Loucy (cell line): ENCODE measurements at regions not wholly inside any gene's neighbourhood (a gene's known extent, or its start where the extent isn't known, plus 50 kb on each side); places are given as distances from the start of the nearest gene placed in this dataset.

Experiments
- H2AFZ ChIP-seq: fragments of 200-600 bp; sonication (generic); 2 replicates; pipeline ENCODE4 v1.6.0; 2016; ENCODE audit warnings: antibody characterized with exemption, mild to moderate bottlenecking, low read length, moderate library complexity
- H3F3A ChIP-seq: fragments of 200-600 bp; 2 replicates; pipeline ENCODE4 v1.6.0; 2016; ENCODE audit warnings: antibody characterized with exemption, low read depth, mild to moderate bottlenecking
- H3K27me3 ChIP-seq: fragments of 200-600 bp; sonication (generic); 2 replicates; pipeline ENCODE4 v1.6.1; 2014; ENCODE audit warnings: low read length, mild to moderate bottlenecking; ENCODE audit not compliant: insufficient read depth, poor library complexity, severe bottlenecking
- H3K36me3 ChIP-seq: fragments of 200-600 bp; sonication (generic); 2 replicates; pipeline ENCODE4 v1.6.1; 2016; ENCODE audit warnings: low read length; ENCODE audit not compliant: insufficient read depth
- H3K4me1 ChIP-seq: fragments of 200-600 bp; sonication (generic); 2 replicates; pipeline ENCODE4 v1.5.1; 2014; ENCODE audit warnings: low read length, mild to moderate bottlenecking; ENCODE audit not compliant: insufficient read depth, poor library complexity, severe bottlenecking
- H3K4me2 ChIP-seq: fragments of 200-600 bp; sonication (generic); 2 replicates; pipeline ENCODE4 v1.6.0; 2014; ENCODE audit warnings: antibody characterized with exemption, low read length, low read depth, mild to moderate bottlenecking; ENCODE audit not compliant: poor library complexity, severe bottlenecking
- H3K4me3 ChIP-seq: fragments of 200-600 bp; sonication (generic); 2 replicates; pipeline ENCODE4 v1.5.1; 2014; ENCODE audit warnings: low read length, mild to moderate bottlenecking, mixed read lengths; ENCODE audit not compliant: poor library complexity, severe bottlenecking
- H3K79me2 ChIP-seq: fragments of 200-600 bp; sonication (generic); 2 replicates; pipeline ENCODE4 v1.6.1; 2014; ENCODE audit warnings: low read length; ENCODE audit not compliant: insufficient read depth
- H3K9ac ChIP-seq: fragments of 200-600 bp; sonication (generic); 2 replicates; pipeline ENCODE4 v1.6.0; 2014; ENCODE audit warnings: mild to moderate bottlenecking, low read depth, low read length, moderate library complexity; ENCODE audit not compliant: poor library complexity, severe bottlenecking
- H3K9me2 ChIP-seq: fragments of 200-600 bp; sonication (generic); replicated peaks from 2 replicates; pipeline ENCODE4 v1.6.1; 2016; ENCODE audit warnings: low read depth, low read length, mixed read lengths
- H3K9me3 ChIP-seq: fragments of 200-600 bp; sonication (generic); 2 replicates; pipeline ENCODE4 v1.6.1; 2014; ENCODE audit warnings: mild to moderate bottlenecking, antibody characterized with exemption, low read length, low read depth; ENCODE audit not compliant: insufficient read depth
- H4K20me1 ChIP-seq: fragments of 200-600 bp; sonication (generic); 2 replicates; pipeline ENCODE4 v1.6.0; 2014; ENCODE audit warnings: antibody characterized with exemption, low read length, mild to moderate bottlenecking; ENCODE audit not compliant: insufficient read depth, poor library complexity, severe bottlenecking
- EZH2phosphoT487 ChIP-seq: fragments of 200-600 bp; IDR thresholded peaks from 2 replicates; pipeline ENCODE4 v1.6.1; 2018; ENCODE audit warnings: antibody characterized with exemption, mild to moderate bottlenecking, moderate library complexity, borderline replicate concordance
- TF ChIP-seq, protein P1 (sequence below): fragments of 200-600 bp; sonication (generic); conservative IDR thresholded peaks from 2 replicates; pipeline ENCODE4 v1.5.1; 2014; ENCODE audit warnings: mild to moderate bottlenecking, antibody characterized with exemption, low read length

DNA sequence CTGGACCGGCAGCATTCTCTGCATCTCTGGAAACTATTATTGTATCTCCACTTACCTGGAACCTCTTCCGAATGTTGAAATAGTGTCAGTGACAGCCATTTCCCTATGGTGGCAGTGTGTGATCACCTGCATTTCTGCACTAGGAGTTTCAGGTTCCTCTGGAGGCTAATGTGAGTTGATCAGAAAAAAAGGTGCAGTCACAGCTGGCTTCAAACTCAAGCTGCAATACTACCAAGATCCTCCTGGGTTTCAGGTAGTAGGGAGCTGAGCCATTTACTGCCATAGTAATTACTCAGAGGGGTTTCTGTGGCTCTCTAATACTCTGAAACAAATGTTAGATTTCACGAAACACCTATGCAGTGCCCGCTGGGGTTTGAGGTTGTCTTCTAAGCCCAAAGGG lies 183.5 kb upstream of the OSR1 start:
- 0 out of 2 replicates have a peak, but pooled peaks cover 3% of the 10 kb centered on the region for H3K9me3 ChIP-seq
- H3K4me3 ChIP-seq: no peak overlapping the region
- H3K36me3 ChIP-seq: no peaks in the 10 kb centered on the region
- TF ChIP-seq, protein P1, sequence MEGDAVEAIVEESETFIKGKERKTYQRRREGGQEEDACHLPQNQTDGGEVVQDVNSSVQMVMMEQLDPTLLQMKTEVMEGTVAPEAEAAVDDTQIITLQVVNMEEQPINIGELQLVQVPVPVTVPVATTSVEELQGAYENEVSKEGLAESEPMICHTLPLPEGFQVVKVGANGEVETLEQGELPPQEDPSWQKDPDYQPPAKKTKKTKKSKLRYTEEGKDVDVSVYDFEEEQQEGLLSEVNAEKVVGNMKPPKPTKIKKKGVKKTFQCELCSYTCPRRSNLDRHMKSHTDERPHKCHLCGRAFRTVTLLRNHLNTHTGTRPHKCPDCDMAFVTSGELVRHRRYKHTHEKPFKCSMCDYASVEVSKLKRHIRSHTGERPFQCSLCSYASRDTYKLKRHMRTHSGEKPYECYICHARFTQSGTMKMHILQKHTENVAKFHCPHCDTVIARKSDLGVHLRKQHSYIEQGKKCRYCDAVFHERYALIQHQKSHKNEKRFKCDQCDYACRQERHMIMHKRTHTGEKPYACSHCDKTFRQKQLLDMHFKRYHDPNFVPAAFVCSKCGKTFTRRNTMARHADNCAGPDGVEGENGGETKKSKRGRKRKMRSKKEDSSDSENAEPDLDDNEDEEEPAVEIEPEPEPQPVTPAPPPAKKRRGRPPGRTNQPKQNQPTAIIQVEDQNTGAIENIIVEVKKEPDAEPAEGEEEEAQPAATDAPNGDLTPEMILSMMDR: no peak
- TF ChIP-seq EZH2phosphoT487: no peak
- no peak overlapping the region for H2AFZ ChIP-seq
- H3K9me2 ChIP-seq: no peaks in the 10 kb centered on the region
- H3K4me1 ChIP-seq: no peaks in the 10 kb centered on the region
- no peaks in the 10 kb centered on the region for H3F3A ChIP-seq
- no peak overlapping the region for H3K9ac ChIP-seq
- H3K79me2 ChIP-seq: no peaks in the 10 kb centered on the region
- no peaks in the 10 kb centered on the region for H4K20me1 ChIP-seq
- H3K4me2 ChIP-seq: no peak overlapping the region
- no peaks in the 10 kb centered on the region for H3K27me3 ChIP-seq

DNA sequence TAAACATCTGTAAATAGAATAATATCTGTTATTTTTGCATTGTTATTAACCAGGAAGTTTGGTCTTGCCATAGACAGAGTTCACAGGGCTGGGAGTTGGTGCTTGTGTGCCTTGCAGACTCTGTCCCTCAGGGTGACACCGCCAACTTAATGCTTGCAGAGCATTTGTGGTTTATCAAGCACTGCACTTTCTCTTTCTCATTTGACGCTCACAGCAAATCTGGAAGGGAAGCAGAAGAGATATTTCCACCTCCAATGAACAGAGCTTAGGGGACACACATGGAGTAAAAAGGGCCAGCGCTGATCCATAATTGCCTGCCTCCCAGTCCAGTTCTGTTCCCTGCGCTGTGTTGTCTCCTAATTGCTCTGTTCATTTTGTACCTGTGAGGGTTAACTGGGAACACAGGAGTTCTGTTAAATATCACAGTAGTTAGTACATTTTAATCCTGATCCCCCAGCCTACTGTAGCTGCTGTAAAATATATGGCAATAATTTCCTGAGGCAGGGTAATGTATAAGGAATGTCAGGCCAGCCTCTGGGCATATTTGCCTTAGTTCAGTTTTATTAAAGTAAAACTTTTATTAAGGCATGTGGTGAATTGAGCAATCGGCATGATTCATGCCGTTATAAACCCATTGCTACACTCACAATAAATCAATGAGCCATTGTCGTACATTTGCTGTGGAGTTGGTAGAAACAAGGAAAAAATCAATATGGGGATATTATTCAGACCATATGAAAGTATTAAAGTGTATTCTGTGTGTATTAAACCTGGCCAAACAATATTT lies 182.5 kb upstream of the OSR1 start:
- Histone ChIP-seq H3K36me3 (no peaks in the 10 kb centered on the region), H4K20me1 (no peaks in the 10 kb centered on the region), H3K4me1 (no peaks in the 10 kb centered on the region), H3F3A (no peaks in the 10 kb centered on the region), H3K79me2 (no peaks in the 10 kb centered on the region), H3K4me2 (no peak overlapping the region), H3K9ac (no peak overlapping the region), H3K4me3 (no peak overlapping the region), H3K27me3 (no peaks in the 10 kb centered on the region), H2AFZ (no peak overlapping the region), H3K9me2 (no peaks in the 10 kb centered on the region), H3K9me3 (0 out of 2 replicates have a peak, but pooled peaks cover 3% of the 10 kb centered on the region)
- no peak for TF ChIP-seq EZH2phosphoT487
- TF ChIP-seq, protein P1: no peak

DNA sequence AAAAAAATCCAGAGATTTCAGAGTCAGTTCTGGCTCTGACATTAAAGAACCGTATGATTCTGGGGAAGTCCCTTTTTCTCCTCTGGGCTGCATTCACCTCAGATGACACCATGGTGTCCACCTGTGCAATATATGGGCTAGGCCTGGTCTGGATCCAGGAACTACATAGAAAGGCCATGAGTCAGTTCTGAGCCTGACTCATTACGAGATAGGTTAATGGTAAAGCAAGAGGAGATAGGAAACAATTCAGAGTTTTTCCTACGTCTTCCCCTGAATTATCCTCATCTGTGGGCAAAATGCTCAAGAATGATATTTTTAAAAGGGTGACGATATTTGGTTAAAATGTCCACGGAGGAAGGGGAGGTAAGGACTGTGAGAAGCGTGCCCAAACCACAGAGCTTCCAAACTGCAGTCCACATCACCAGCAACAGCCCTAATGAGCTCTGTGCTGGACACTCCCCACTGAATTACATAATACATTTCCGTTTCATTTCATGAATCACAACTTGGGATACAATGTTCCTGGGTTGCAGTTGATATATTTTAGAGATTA lies 180.1 kb upstream of the OSR1 start:
- Histone ChIP-seq H3K9me2 (no peaks in the 10 kb centered on the region), H3K9ac (no peak overlapping the region), H3K4me2 (no peak overlapping the region), H3K27me3 (no peaks in the 10 kb centered on the region), H3K36me3 (no peaks in the 10 kb centered on the region), H3K79me2 (no peaks in the 10 kb centered on the region), H3K4me1 (no peaks in the 10 kb centered on the region), H3K9me3 (no peaks in the 10 kb centered on the region), H2AFZ (no peak overlapping the region), H3F3A (no peaks in the 10 kb centered on the region), H3K4me3 (no peak overlapping the region), H4K20me1 (no peaks in the 10 kb centered on the region)
- TF ChIP-seq EZH2phosphoT487: no peak
- TF ChIP-seq, protein P1: no peak
